ENCODE measurements at regions not wholly inside any gene's neighbourhood (a gene's known extent, or its start where the extent isn't known, plus 50 kb on each side); places are given as distances from the start of the nearest gene placed in this dataset.

GRCh38 chr4:151939670-151940069 lies 178.9 kb upstream of the GATB start (continued):
- TF ChIP-seq, protein P1, sequence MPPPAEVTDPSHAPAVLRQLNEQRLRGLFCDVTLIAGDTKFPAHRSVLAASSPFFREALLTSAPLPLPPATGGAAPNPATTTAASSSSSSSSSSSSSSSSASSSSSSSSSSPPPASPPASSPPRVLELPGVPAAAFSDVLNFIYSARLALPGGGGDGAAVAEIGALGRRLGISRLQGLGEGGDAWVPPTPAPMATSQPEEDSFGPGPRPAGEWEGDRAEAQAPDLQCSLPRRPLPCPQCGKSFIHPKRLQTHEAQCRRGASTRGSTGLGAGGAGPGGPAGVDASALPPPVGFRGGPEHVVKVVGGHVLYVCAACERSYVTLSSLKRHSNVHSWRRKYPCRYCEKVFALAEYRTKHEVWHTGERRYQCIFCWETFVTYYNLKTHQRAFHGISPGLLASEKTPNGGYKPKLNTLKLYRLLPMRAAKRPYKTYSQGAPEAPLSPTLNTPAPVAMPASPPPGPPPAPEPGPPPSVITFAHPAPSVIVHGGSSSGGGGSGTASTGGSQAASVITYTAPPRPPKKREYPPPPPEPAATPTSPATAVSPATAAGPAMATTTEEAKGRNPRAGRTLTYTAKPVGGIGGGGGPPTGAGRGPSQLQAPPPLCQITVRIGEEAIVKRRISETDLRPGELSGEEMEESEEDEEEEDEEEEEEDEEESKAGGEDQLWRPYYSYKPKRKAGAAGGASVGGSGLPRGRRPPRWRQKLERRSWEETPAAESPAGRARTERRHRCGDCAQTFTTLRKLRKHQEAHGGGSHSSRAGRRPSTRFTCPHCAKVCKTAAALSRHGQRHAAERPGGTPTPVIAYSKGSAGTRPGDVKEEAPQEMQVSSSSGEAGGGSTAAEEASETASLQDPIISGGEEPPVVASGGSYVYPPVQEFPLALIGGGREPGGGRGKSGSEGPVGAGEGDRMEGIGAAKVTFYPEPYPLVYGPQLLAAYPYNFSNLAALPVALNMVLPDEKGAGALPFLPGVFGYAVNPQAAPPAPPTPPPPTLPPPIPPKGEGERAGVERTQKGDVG (CRISPR knock-in tag; IDR thresholded peaks at IDR 0.05), result no peak
- TF ChIP-seq CBX3 (IDR thresholded peaks at IDR 0.05; ENCODE audit: borderline replicate concordance, low read depth), result no peak
- TF ChIP-seq FOS (IDR thresholded peaks at IDR 0.05; ENCODE audit: borderline replicate concordance, extremely low read depth, insufficient read length), result no peak
- TF ChIP-seq ASH2L (IDR thresholded peaks at IDR 0.05; ENCODE audit: borderline replicate concordance, low read depth), result no peak
- TF ChIP-seq ZNF207 (IDR thresholded peaks at IDR 0.05; ENCODE audit: borderline replicate concordance), result no peak
- TF ChIP-seq RAD51 (IDR thresholded peaks at IDR 0.05), result no peak
- TF ChIP-seq, protein P2, sequence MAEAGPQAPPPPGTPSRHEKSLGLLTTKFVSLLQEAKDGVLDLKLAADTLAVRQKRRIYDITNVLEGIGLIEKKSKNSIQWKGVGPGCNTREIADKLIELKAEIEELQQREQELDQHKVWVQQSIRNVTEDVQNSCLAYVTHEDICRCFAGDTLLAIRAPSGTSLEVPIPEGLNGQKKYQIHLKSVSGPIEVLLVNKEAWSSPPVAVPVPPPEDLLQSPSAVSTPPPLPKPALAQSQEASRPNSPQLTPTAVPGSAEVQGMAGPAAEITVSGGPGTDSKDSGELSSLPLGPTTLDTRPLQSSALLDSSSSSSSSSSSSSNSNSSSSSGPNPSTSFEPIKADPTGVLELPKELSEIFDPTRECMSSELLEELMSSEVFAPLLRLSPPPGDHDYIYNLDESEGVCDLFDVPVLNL (IDR thresholded peaks at IDR 0.05; ENCODE audit: low read depth, low read length), result no peak

- DNase-seq (ENCODE audit: low read depth, low spot score) (no peak), FAIRE-seq (no peak), ATAC-seq (no peak)
- Histone ChIP-seq H3K27me3 (replicated peaks in 1 of 2; ENCODE audit: control insufficient read depth in 2 of 2, insufficient read depth in 2 of 2, low read length in 1 of 2) (no peaks in the 10 kb centered on the region), H3K27ac (ENCODE audit: control insufficient read depth, insufficient read depth) (no peak overlapping the region), H3K36me3 (ENCODE audit: control insufficient read depth in 2 of 2, insufficient read depth in 2 of 2, low read length in 1 of 2) (no peaks in the 10 kb centered on the region), H3K79me2 (ENCODE audit: control insufficient read depth, insufficient read depth, low read length) (no peaks in the 10 kb centered on the region), H3K4me1 (ENCODE audit: control insufficient read depth, insufficient read depth, low read length) (no peaks in the 10 kb centered on the region), H3K9ac (ENCODE audit: control insufficient read depth, insufficient read depth, low read length) (no peak overlapping the region), H3K4me2 (ENCODE audit: control insufficient read depth, insufficient read depth) (no peak overlapping the region), H4K20me1 (ENCODE audit: control insufficient read depth, insufficient read depth) (no peaks in the 10 kb centered on the region), H3K4me3 (no peak overlapping the region), H2AFZ (ENCODE audit: control insufficient read depth, low read depth, low read length) (no peak overlapping the region), H3K9me3 (replicated peaks; ENCODE audit: control insufficient read depth, insufficient read depth, low read length) (no peaks in the 10 kb centered on the region)
- in situ Hi-C loops (cut with MboI) (no loop called here), intact Hi-C loops (cut with micrococcal nuclease; ENCODE audit: unreplicated experiment) (no loop called here)
- WGBS (ENCODE audit: insufficient coverage, insufficient replicate concordance, low lambda C conversion rate, missing lambda C conversion rate), result 0% methylated on average over 1 of the region's 1 CpG
- BruUV-seq (replicated peaks), result no TSS peak
- CTCF ChIA-PET, result no interaction called here
- SMC1A ChIA-PET (ENCODE audit: uncharacterized antibody, unreplicated experiment), result no interaction called here
- POLR2A ChIA-PET, result no interaction called here
- RAD21 ChIA-PET (ENCODE audit: unreplicated experiment), result no interaction called here
- TF ChIP-seq NFYA (IDR thresholded peaks at IDR 0.05; ENCODE audit: borderline replicate concordance, low read depth, low read length), result no peak
- no peak for TF ChIP-seq MEF2B (IDR thresholded peaks at IDR 0.05; ENCODE audit: partially characterized antibody, poor library complexity, severe bottlenecking)
- TF ChIP-seq HDAC6 (IDR thresholded peaks at IDR 0.05; ENCODE audit: unreplicated experiment), result no peak
- TF ChIP-seq BACH1 (IDR thresholded peaks at IDR 0.05; ENCODE audit: borderline replicate concordance), result no peak
- no peak for TF ChIP-seq CHD1 (IDR thresholded peaks at IDR 0.05; ENCODE audit: low read depth, low read length)
- no peak for TF ChIP-seq MTA2 (IDR thresholded peaks at IDR 0.05; ENCODE audit: low read depth)
- no peak for TF ChIP-seq CEBPB (IDR thresholded peaks at IDR 0.05; ENCODE audit: borderline replicate concordance in 1 of 2, low read depth in 2 of 2, low read length in 2 of 2)
- no peak for TF ChIP-seq EED (IDR thresholded peaks at IDR 0.05; ENCODE audit: low read depth)
- TF ChIP-seq FOXM1 (IDR thresholded peaks at IDR 0.05; ENCODE audit: low read depth, low read length), result no peak
- no peak for TF ChIP-seq ZNF592 (IDR thresholded peaks at IDR 0.05)
These were observed 174.6 kb upstream of the GATB start for GRCh38 chr4:151935411-151935810.

All from GM12878 (cell line).